Neural crest cell (in vitro differentiated cells): ENCODE measurements at regions not wholly inside any gene's neighbourhood (a gene's known extent, or its start where the extent isn't known, plus 50 kb on each side); places are given as distances from the start of the nearest gene placed in this dataset.
A peak's percentile ranks its signal among the peaks of the same experiment; 100 is the strongest.

Source experiments
- DNase-seq: peaks from one replicate; pipeline ENCODE4 v3.0.0; 2021; ENCODE audit warnings: low read depth, mixed read lengths, low spot score
- H3K27ac Mint-ChIP-seq: one replicate; pipeline ENCODE4 v1.8.0; 2021; ENCODE audit warnings: mild to moderate bottlenecking, mixed read lengths; ENCODE audit not compliant: unreplicated experiment
- H3K27me3 Mint-ChIP-seq: 2 replicates; pipeline ENCODE4 v1.8.0; 2021; ENCODE audit warnings: low read depth, mild to moderate bottlenecking, mixed read lengths
- H3K36me3 Mint-ChIP-seq: 2 replicates; pipeline ENCODE4 v1.8.0; 2021; ENCODE audit warnings: low read depth, mild to moderate bottlenecking, mixed read lengths
- H3K4me1 Mint-ChIP-seq: 2 replicates; pipeline ENCODE4 v1.8.0; 2021; ENCODE audit warnings: mixed read lengths
- H3K4me3 Mint-ChIP-seq: one replicate; pipeline ENCODE4 v1.8.0; 2021; ENCODE audit warnings: mild to moderate bottlenecking, mixed read lengths
- H3K9me3 Mint-ChIP-seq: 2 replicates; pipeline ENCODE4 v1.8.0; 2021; ENCODE audit warnings: mixed read lengths
- CTCF ChIP-seq: fragments of 200-600 bp; sonication (generic); conservative IDR thresholded peaks from 2 replicates; pipeline ENCODE4 v1.5.0; 2021; ENCODE audit warnings: antibody characterized with exemption, mild to moderate bottlenecking

GRCh38 chr4:71171592-71171991, 167.2 kb upstream of the SLC4A4 start:
- no peak overlapping the region for H3K4me3 Mint-ChIP-seq
- no peak for TF ChIP-seq CTCF
- H3K9me3 Mint-ChIP-seq = no peaks in the 10 kb centered on the region
- H3K27ac Mint-ChIP-seq = no peak overlapping the region
- no peaks in the 10 kb centered on the region for H3K27me3 Mint-ChIP-seq
- no peak for DNase-seq
- H3K36me3 Mint-ChIP-seq = no peaks in the 10 kb centered on the region
- no peaks in the 10 kb centered on the region for H3K4me1 Mint-ChIP-seq

DNA sequence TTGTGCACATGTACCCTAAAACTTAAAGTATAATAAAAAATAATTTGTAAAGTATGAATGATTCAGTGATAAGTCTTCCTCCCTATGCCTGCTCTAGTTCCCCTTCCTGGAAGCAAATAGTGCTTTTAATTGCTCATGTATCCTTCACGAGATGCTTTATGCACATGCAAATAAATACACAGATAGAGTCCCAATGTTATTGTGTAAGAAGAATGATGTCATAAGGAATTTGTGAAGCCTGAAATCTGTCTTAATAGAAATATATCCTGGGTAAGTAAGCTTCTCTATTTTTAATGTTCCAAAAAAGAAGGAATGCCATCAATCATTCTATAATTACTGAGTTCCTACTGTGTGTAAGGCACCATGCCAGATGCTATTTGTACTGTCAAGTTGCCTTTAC, 157.5 kb upstream of the SLC4A4 start:
- no peak for TF ChIP-seq CTCF

GRCh38 chr4:71184195-71184781, 154.5 kb upstream of the SLC4A4 start:
- Mint-ChIP-seq H3K9me3 (no peaks in the 10 kb centered on the region), H3K27ac (no peak overlapping the region), H3K4me1 (peaks cover 27% of the 10 kb centered on the region), H3K36me3 (no peaks in the 10 kb centered on the region), H3K4me3 (peak overlapping the region; percentile 95), H3K27me3 (peaks cover 39% of the 10 kb centered on the region)
- TF ChIP-seq CTCF = peak; percentile 75
- peak; percentile 18 for DNase-seq

More for the DNA sequence above, 157.5 kb upstream of the SLC4A4 start:
- Mint-ChIP-seq H3K9me3 (no peaks in the 10 kb centered on the region), H3K27ac (no peak overlapping the region), H3K27me3 (peaks cover 23% of the 10 kb centered on the region), H3K4me3 (no peak overlapping the region), H3K36me3 (no peaks in the 10 kb centered on the region), H3K4me1 (peaks cover 12% of the 10 kb centered on the region)
- no peak for DNase-seq

GRCh38 chr4:71185037-71185436, 153.8 kb upstream of the SLC4A4 start:
- no peak for TF ChIP-seq CTCF
- no peak overlapping the region for H3K27ac Mint-ChIP-seq
- peaks cover 32% of the 10 kb centered on the region for H3K4me1 Mint-ChIP-seq
- peak overlapping the region; percentile 95 for H3K4me3 Mint-ChIP-seq
- H3K36me3 Mint-ChIP-seq = no peaks in the 10 kb centered on the region
- no peaks in the 10 kb centered on the region for H3K9me3 Mint-ChIP-seq
- DNase-seq = no peak
- H3K27me3 Mint-ChIP-seq = peaks cover 45% of the 10 kb centered on the region

GRCh38 chr4:71186257-71186565, 152.6 kb upstream of the SLC4A4 start:
- Mint-ChIP-seq H3K36me3 (no peaks in the 10 kb centered on the region), H3K27me3 (peaks cover 49% of the 10 kb centered on the region), H3K4me1 (peaks cover 32% of the 10 kb centered on the region), H3K27ac (no peak overlapping the region), H3K9me3 (no peaks in the 10 kb centered on the region), H3K4me3 (peak overlapping the region; percentile 95)
- no peak for DNase-seq
- no peak for TF ChIP-seq CTCF
